ENCODE measurements at regions not wholly inside any gene's neighbourhood (a gene's known extent, or its start where the extent isn't known, plus 50 kb on each side); places are given as distances from the start of the nearest gene placed in this dataset.

GRCh38 chr7:68642727-68643126, 955.5 kb upstream of the AUTS2 start:
- DNase-seq (ENCODE audit: extremely low read depth, low read depth), result no peak

- no peak for DNase-seq (ENCODE audit: extremely low read depth, low read depth)
Measured at GRCh38 chr7:68663392-68663791, 934.9 kb upstream of the AUTS2 start.

- no peak for DNase-seq (ENCODE audit: extremely low read depth, low read depth)
Measured at GRCh38 chr7:68671046-68671445, 927.2 kb upstream of the AUTS2 start.

DNA sequence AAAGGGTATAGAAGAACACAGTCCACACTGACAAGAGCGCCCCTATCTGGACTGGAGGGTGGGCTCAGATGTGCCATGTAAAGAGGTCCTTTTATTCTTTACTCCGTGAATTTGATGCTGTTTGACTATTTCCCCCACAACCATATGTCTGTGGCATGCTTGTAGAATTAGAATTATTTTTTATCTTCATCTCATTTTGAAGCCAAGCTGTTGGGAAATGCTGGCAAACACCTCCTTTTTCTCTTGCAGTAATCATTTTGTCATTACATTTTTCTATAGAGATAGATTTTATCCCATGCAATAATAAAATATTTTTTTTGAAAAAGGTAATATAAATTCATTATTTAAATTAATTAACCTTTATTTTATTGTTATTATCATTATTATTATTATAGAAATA, 926.6 kb upstream of the AUTS2 start:
- DNase-seq (ENCODE audit: extremely low read depth, low read depth), result no peak

- DNase-seq (ENCODE audit: extremely low read depth, low read depth), result no peak
Measured at GRCh38 chr7:68674826-68675225, 923.4 kb upstream of the AUTS2 start.

- no peak for DNase-seq (ENCODE audit: extremely low read depth, low read depth)
Measured at GRCh38 chr7:68676813-68677535, 921.3 kb upstream of the AUTS2 start.

DNA sequence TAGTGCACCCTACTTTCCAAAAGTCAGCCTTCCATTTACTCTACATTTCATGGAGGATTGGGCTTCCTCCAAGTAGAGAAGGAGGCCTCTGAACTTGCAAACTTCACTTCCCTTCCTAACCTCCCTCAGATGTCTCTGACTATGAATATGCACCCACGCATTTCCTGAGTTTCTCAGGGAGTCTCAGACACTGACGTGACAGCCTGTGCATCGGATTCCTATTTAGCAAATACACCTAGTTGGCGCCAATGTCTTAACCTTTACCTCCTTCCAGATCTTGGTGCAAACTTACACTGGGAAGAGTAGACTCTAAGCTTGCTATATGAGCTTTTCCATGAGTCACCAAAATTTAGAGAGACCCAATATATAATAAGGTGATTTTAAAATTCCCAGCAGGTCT, 920.1 kb upstream of the AUTS2 start:
- no peak for DNase-seq (ENCODE audit: extremely low read depth, low read depth)

- no peak for DNase-seq (ENCODE audit: extremely low read depth, low read depth)
Measured at GRCh38 chr7:68679459-68680234, 918.6 kb upstream of the AUTS2 start.

- no peak for DNase-seq (ENCODE audit: extremely low read depth, low read depth)
Measured at GRCh38 chr7:68680235-68680872, 917.9 kb upstream of the AUTS2 start.

- DNase-seq (ENCODE audit: extremely low read depth, low read depth), result no peak
Measured at GRCh38 chr7:68682910-68683309, 915.4 kb upstream of the AUTS2 start.

DNA sequence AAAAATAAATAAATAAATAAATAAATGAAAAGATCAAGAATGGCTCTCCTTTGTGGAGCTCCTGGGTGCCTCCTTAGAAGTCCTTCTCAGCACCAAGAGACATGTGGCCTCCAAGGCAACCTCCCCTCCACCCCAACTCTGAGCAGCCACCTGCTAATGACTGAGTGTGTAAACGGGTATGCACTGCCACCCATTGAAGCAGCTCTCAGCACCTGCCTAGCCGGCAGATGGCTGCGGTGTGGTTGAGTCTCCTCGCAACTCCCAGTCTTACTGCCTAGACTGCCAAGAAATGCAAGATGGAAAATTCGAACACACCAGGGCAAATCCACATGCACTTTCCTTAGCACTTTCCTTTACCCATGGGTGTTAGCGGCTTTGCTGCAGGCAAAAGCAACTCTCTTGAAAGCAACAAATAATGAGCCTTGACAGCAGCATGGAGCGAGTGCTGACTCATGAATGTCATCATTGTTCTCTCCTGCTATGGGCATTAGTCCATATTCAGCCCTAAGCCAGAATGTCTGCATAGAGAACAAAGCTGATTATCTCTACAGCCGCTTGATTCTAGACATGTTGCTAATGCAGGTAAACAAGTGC, 913.9 kb upstream of the AUTS2 start:
- DNase-seq (ENCODE audit: extremely low read depth, low read depth), result no peak

GRCh38 chr7:68684996-68685395, 913.3 kb upstream of the AUTS2 start:
- DNase-seq (ENCODE audit: extremely low read depth, low read depth), result no peak

GRCh38 chr7:68688416-68689086, 909.7 kb upstream of the AUTS2 start:
- no peak for DNase-seq (ENCODE audit: extremely low read depth, low read depth)

GRCh38 chr7:68689087-68689433, 909.2 kb upstream of the AUTS2 start:
- no peak for DNase-seq (ENCODE audit: extremely low read depth, low read depth)

- DNase-seq (ENCODE audit: extremely low read depth, low read depth), result no peak
Measured at GRCh38 chr7:68691261-68692216, 906.7 kb upstream of the AUTS2 start.

GRCh38 chr7:68692511-68692910, 905.8 kb upstream of the AUTS2 start:
- no peak for DNase-seq (ENCODE audit: extremely low read depth, low read depth)

GRCh38 chr7:68694656-68695055, 903.6 kb upstream of the AUTS2 start:
- no peak for DNase-seq (ENCODE audit: extremely low read depth, low read depth)

- DNase-seq (ENCODE audit: extremely low read depth, low read depth), result no peak
Measured at GRCh38 chr7:68697796-68698280, 900.4 kb upstream of the AUTS2 start.

DNA sequence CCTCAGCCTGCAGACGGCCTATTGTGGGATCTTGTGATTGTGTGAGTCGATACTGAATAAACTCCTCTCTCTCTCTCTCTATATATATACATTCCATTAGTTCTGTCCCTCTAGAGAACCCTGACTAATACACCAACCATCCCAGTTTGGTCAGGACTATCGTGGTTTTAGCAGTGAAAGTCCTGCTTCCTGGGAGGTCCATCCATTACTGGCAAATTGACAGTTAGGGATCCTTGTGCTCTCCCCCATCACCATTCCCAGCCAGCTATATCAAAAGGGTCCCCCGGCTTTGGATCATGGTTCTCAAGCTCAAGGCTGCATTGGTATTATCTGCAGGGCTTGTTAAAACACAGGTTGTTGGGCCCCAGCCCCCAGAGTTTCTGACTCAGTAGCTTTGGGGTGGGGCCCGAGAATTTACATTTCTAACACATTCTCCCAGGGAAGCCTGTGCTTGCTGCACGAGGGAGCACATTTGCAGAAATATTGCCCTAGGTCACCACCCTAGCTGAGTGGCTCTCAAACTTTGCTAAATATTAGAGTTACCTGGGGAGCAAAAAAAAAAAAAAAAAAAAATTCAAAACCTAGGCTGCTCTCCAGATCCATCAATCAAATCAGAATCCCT, 899.1 kb upstream of the AUTS2 start:
- no peak for DNase-seq (ENCODE audit: extremely low read depth, low read depth)

Measured in NCI-H460 (cell line).